Panc1 (cell line): ENCODE measurements at regions not wholly inside any gene's neighbourhood (a gene's known extent, or its start where the extent isn't known, plus 50 kb on each side); places are given as distances from the start of the nearest gene placed in this dataset.

Experiments
- CTCF ChIP-seq: fragments of 450-650 bp; IDR thresholded peaks from 2 replicates; pipeline ENCODE4 v1.5.1; 2017; ENCODE audit warnings: mild to moderate bottlenecking
- POLR2AphosphoS5 ChIP-seq: IDR thresholded peaks from 2 replicates; pipeline ENCODE4 v1.6.1; 2012; ENCODE audit warnings: mild to moderate bottlenecking, low read depth, low read length, moderate library complexity
- REST ChIP-seq, 2 experiments: IDR thresholded peaks; 2 replicates each; pipeline ENCODE4 v1.6.1; 2011 to 2012; ENCODE audit warnings: low read depth in 2 of 2, control low read depth in 1 of 2, low read length in 1 of 2, mild to moderate bottlenecking in 1 of 2, moderate library complexity in 1 of 2; ENCODE audit not compliant: insufficient read depth in 1 of 2
- SIN3A ChIP-seq: IDR thresholded peaks from 2 replicates; pipeline ENCODE4 v1.6.1; 2012; ENCODE audit warnings: low read depth, mild to moderate bottlenecking, low read length, moderate library complexity, borderline replicate concordance; ENCODE audit not compliant: insufficient read depth
- TCF7L2 ChIP-seq: IDR thresholded peaks from 2 replicates; pipeline ENCODE4 v1.6.1; 2011; ENCODE audit warnings: mild to moderate bottlenecking, low read depth, low read length, inconsistent platforms

GRCh38 chr18:43396266-43396665, 119.0 kb upstream of the SYT4 start:
- TF ChIP-seq CTCF (peak; percentile 31; the same call in 1 of the 2 replicates), SIN3A (no peak), POLR2AphosphoS5 (no peak), TCF7L2 (no peak), REST (IDR thresholded peaks at IDR 0.05; ENCODE audit: insufficient read depth in 1 of 2, low read depth in 2 of 2, low read length in 1 of 2) (no peak)
